ENCODE measurements at regions not wholly inside any gene's neighbourhood (a gene's known extent, or its start where the extent isn't known, plus 50 kb on each side); places are given as distances from the start of the nearest gene placed in this dataset.

GRCh38 chr2:144947709-144948037 lies 427.8 kb upstream of the ZEB2 start:
- no peak overlapping the region for H3K27ac ChIP-seq (ENCODE audit: insufficient read length, low read depth, low read length)
- H3K36me3 Mint-ChIP-seq (ENCODE audit: insufficient read depth in 1 of 3, low read depth in 3 of 3) = no peaks in the 10 kb centered on the region
- H3K56ac ChIP-seq (ENCODE audit: insufficient read length, low read depth, low read length) = no peak overlapping the region
- H2BK12ac ChIP-seq (ENCODE audit: insufficient read length, low read depth, low read length) = no peak overlapping the region
- no peak overlapping the region for H3K4ac ChIP-seq (ENCODE audit: low read depth, low read length)
- no peaks in the 10 kb centered on the region for H3K9me3 ChIP-seq (ENCODE audit: control insufficient read depth, low read depth, low read length)
- H4K8ac ChIP-seq (replicated peaks; ENCODE audit: insufficient read length, low read depth, low read length) = no peak overlapping the region
- H3K79me2 ChIP-seq (ENCODE audit: insufficient read depth, low read length) = no peaks in the 10 kb centered on the region
- no peak overlapping the region for H2BK120ac ChIP-seq (ENCODE audit: low read depth, low read length, poor library complexity, severe bottlenecking)
- no peak overlapping the region for H2AK5ac ChIP-seq (ENCODE audit: insufficient read length, low read length)
- H3K9ac ChIP-seq (ENCODE audit: extremely low read depth, insufficient read length, low read length) = no peak overlapping the region
- H3K27me3 Mint-ChIP-seq (ENCODE audit: low read depth) = no peaks in the 10 kb centered on the region
- H3K79me1 ChIP-seq (ENCODE audit: insufficient read depth, low read depth, low read length, poor library complexity, severe bottlenecking) = no peaks in the 10 kb centered on the region
- no peak overlapping the region for H2BK5ac ChIP-seq (ENCODE audit: insufficient read length, low read length)
- no peak overlapping the region for H3K4me2 ChIP-seq (ENCODE audit: insufficient read depth, insufficient read length, low read length)
- H3K4me1 ChIP-seq (ENCODE audit: insufficient read depth, low read length) = no peaks in the 10 kb centered on the region; the same call in 1 of the 2 replicates
- no peak overlapping the region for H4K91ac ChIP-seq (ENCODE audit: insufficient read length, low read depth, low read length)
- no peak for DNase-seq
- H4K20me1 ChIP-seq (ENCODE audit: control insufficient read depth, insufficient read depth, insufficient read length) = no peaks in the 10 kb centered on the region
- H2BK15ac ChIP-seq (ENCODE audit: low read depth, low read length) = no peak overlapping the region
- no peak overlapping the region for H3K27ac Mint-ChIP-seq
- H3K18ac ChIP-seq (ENCODE audit: insufficient read length, low read depth, low read length) = no peak overlapping the region
- no peak overlapping the region for H2AFZ ChIP-seq (ENCODE audit: low read length)
- H2BK20ac ChIP-seq (ENCODE audit: low read depth, low read length, poor library complexity, severe bottlenecking) = no peak overlapping the region
- TF ChIP-seq, protein P1, sequence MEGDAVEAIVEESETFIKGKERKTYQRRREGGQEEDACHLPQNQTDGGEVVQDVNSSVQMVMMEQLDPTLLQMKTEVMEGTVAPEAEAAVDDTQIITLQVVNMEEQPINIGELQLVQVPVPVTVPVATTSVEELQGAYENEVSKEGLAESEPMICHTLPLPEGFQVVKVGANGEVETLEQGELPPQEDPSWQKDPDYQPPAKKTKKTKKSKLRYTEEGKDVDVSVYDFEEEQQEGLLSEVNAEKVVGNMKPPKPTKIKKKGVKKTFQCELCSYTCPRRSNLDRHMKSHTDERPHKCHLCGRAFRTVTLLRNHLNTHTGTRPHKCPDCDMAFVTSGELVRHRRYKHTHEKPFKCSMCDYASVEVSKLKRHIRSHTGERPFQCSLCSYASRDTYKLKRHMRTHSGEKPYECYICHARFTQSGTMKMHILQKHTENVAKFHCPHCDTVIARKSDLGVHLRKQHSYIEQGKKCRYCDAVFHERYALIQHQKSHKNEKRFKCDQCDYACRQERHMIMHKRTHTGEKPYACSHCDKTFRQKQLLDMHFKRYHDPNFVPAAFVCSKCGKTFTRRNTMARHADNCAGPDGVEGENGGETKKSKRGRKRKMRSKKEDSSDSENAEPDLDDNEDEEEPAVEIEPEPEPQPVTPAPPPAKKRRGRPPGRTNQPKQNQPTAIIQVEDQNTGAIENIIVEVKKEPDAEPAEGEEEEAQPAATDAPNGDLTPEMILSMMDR (conservative IDR thresholded peaks at IDR 0.05) = no peak
- no peaks in the 10 kb centered on the region for H3K9me3 Mint-ChIP-seq
- no peak overlapping the region for H3K23ac ChIP-seq (ENCODE audit: insufficient read length, low read depth, low read length)
- peaks cover 14 to 18% of the 10 kb centered on the region in 2 experiments for H3K4me1 Mint-ChIP-seq
- no peaks in the 10 kb centered on the region for H3K27me3 ChIP-seq (ENCODE audit: insufficient read depth, low read length)
- no peak overlapping the region for H4K5ac ChIP-seq (ENCODE audit: insufficient read length, low read depth, low read length)
- no CpG with 5 or more reads among the region's 2 CpGs for WGBS (ENCODE audit: extremely low coverage, insufficient read length, low lambda C conversion rate)
- no peak overlapping the region for H3K14ac ChIP-seq (ENCODE audit: insufficient read depth, low read length)
- H3T11ph ChIP-seq (ENCODE audit: low read length) = no peak overlapping the region
- H3K4me3 Mint-ChIP-seq = no peak overlapping the region
- H3K23me2 ChIP-seq (ENCODE audit: insufficient read length, low read depth, low read length, poor library complexity, severe bottlenecking) = no peaks in the 10 kb centered on the region
